Mucosa of rectum (tissue), 2 donors: ENCODE measurements at regions not wholly inside any gene's neighbourhood (a gene's known extent, or its start where the extent isn't known, plus 50 kb on each side); places are given as distances from the start of the nearest gene placed in this dataset.
"Not testable (repeated sequence)": the region's sequence is repeated elsewhere in the genome, so short reads cannot be mapped to it uniquely, and the experiment has no call there.

Experiments
- H3K27ac ChIP-seq, 2 donors: one replicate each; pipeline ENCODE4 v1.7.0; 2013; ENCODE audit warnings: inconsistent platforms in 2 of 2, low read depth in 2 of 2, low read length in 2 of 2
- H3K27me3 ChIP-seq, 2 donors: one replicate each; pipeline ENCODE4 v1.7.0; 2013; ENCODE audit warnings: low read length in 2 of 2; ENCODE audit not compliant: control insufficient read depth in 2 of 2, insufficient read depth in 2 of 2
- H3K36me3 ChIP-seq, 2 donors: one replicate each; pipeline ENCODE4 v1.7.0; 2013; ENCODE audit warnings: low read length in 2 of 2; ENCODE audit not compliant: control insufficient read depth in 2 of 2, insufficient read depth in 2 of 2
- H3K4me1 ChIP-seq, 2 donors: one replicate each; pipeline ENCODE4 v1.7.0; 2013; ENCODE audit warnings: low read length in 2 of 2, mild to moderate bottlenecking in 1 of 2; ENCODE audit not compliant: control insufficient read depth in 2 of 2, insufficient read depth in 2 of 2
- H3K4me3 ChIP-seq, 2 donors: one replicate each; pipeline ENCODE4 v1.7.0; 2013; ENCODE audit warnings: low read length in 2 of 2
- H3K9ac ChIP-seq, 2 donors: one replicate each; pipeline ENCODE4 v1.7.0; 2013; ENCODE audit warnings: low read length in 2 of 2, low read depth in 1 of 2, mild to moderate bottlenecking in 1 of 2
- H3K9me3 ChIP-seq, 2 donors: one replicate each; pipeline ENCODE4 v1.7.0; 2013; ENCODE audit warnings: low read length in 2 of 2; ENCODE audit not compliant: control insufficient read depth in 2 of 2
- donor health status: healthy.
- donor health status: Normal muscosa, but diverticular disease.

GRCh38 chr11:116325247-116325646, 447.5 kb downstream of the BUD13 start:
- Histone ChIP-seq H3K9ac (no peak overlapping the region), H3K27ac (no peak overlapping the region), H3K36me3 (no peaks in the 10 kb centered on the region), H3K4me1 (no peaks in the 10 kb centered on the region), H3K9me3 (no peaks in the 10 kb centered on the region), H3K27me3 (no peaks in the 10 kb centered on the region), H3K4me3 (no peak overlapping the region)

GRCh38 chr11:116324077-116324476, 448.7 kb downstream of the BUD13 start:
- not testable (repeated sequence) for H3K9ac ChIP-seq, H3K27me3 ChIP-seq, H3K4me1 ChIP-seq, H3K36me3 ChIP-seq, H3K9me3 ChIP-seq, H3K4me3 ChIP-seq, H3K27ac ChIP-seq

GRCh38 chr11:116317212-116317611, 455.6 kb downstream of the BUD13 start:
- Histone ChIP-seq H3K27ac (no peak overlapping the region), H3K36me3 (no peaks in the 10 kb centered on the region), H3K27me3 (no peaks in the 10 kb centered on the region), H3K4me1 (no peaks in the 10 kb centered on the region), H3K9me3 (no peaks in the 10 kb centered on the region), H3K9ac (no peak overlapping the region), H3K4me3 (no peak overlapping the region)

GRCh38 chr11:116314006-116314405, 458.8 kb downstream of the BUD13 start:
- H3K27me3 ChIP-seq, result no peaks in the 10 kb centered on the region
- no peaks in the 10 kb centered on the region for H3K36me3 ChIP-seq
- H3K9ac ChIP-seq, result no peak overlapping the region
- H3K9me3 ChIP-seq, result no peaks in the 10 kb centered on the region
- no peaks in the 10 kb centered on the region for H3K4me1 ChIP-seq
- H3K27ac ChIP-seq, result no peak overlapping the region
- no peak overlapping the region for H3K4me3 ChIP-seq

GRCh38 chr11:116312570-116313391, 460.0 kb downstream of the BUD13 start:
- no peak overlapping the region for H3K27ac ChIP-seq
- no peak overlapping the region for H3K9ac ChIP-seq
- no peaks in the 10 kb centered on the region for H3K9me3 ChIP-seq
- H3K4me1 ChIP-seq, result no peaks in the 10 kb centered on the region
- no peak overlapping the region for H3K4me3 ChIP-seq
- H3K36me3 ChIP-seq, result no peaks in the 10 kb centered on the region
- H3K27me3 ChIP-seq, result no peaks in the 10 kb centered on the region

GRCh38 chr11:116311206-116311605, 461.6 kb downstream of the BUD13 start:
- Histone ChIP-seq H3K36me3 (no peaks in the 10 kb centered on the region), H3K9me3 (peaks cover 0 to 2% of the 10 kb centered on the region in 2 donors), H3K9ac (no peak overlapping the region), H3K27ac (no peak overlapping the region), H3K4me3 (no peak overlapping the region), H3K27me3 (no peaks in the 10 kb centered on the region), H3K4me1 (no peaks in the 10 kb centered on the region)

GRCh38 chr11:116310698-116311097, 462.1 kb downstream of the BUD13 start:
- H3K4me1 ChIP-seq, result no peaks in the 10 kb centered on the region
- no peak overlapping the region for H3K4me3 ChIP-seq
- no peaks in the 10 kb centered on the region for H3K27me3 ChIP-seq
- no peak overlapping the region for H3K9ac ChIP-seq
- H3K36me3 ChIP-seq, result no peaks in the 10 kb centered on the region
- no peak overlapping the region for H3K27ac ChIP-seq
- H3K9me3 ChIP-seq, result peaks cover 0 to 2% of the 10 kb centered on the region in 2 donors

- Histone ChIP-seq H3K9me3 (peaks cover 0 to 2% of the 10 kb centered on the region in 2 donors), H3K27me3 (no peaks in the 10 kb centered on the region), H3K9ac (no peak overlapping the region), H3K27ac (no peak overlapping the region), H3K4me1 (no peaks in the 10 kb centered on the region), H3K36me3 (no peaks in the 10 kb centered on the region), H3K4me3 (no peak overlapping the region)
These were observed 462.6 kb downstream of the BUD13 start for GRCh38 chr11:116310226-116310625.

- Histone ChIP-seq H3K9ac (no peak overlapping the region), H3K9me3 (peaks cover 0 to 2% of the 10 kb centered on the region in 2 donors), H3K36me3 (no peaks in the 10 kb centered on the region)
These were observed 463.3 kb downstream of the BUD13 start for GRCh38 chr11:116309446-116309845.

GRCh38 chr11:116302756-116303155, 470.0 kb downstream of the BUD13 start:
- H3K36me3 ChIP-seq, result no peaks in the 10 kb centered on the region
- H3K4me1 ChIP-seq, result no peaks in the 10 kb centered on the region
- H3K9me3 ChIP-seq, result peaks cover 0 to 2% of the 10 kb centered on the region in 2 donors
- H3K27me3 ChIP-seq, result peaks cover 0 to 3% of the 10 kb centered on the region in 2 donors
- H3K27ac ChIP-seq, result no peak overlapping the region
- H3K9ac ChIP-seq, result no peak overlapping the region
- H3K4me3 ChIP-seq, result no peak overlapping the region

More at GRCh38 chr11:116309446-116309845, 463.3 kb downstream of the BUD13 start:
- Histone ChIP-seq H3K4me3 (no peak overlapping the region), H3K27me3 (no peaks in the 10 kb centered on the region), H3K4me1 (no peaks in the 10 kb centered on the region), H3K27ac (no peak overlapping the region)
